ENCODE measurements at regions not wholly inside any gene's neighbourhood (a gene's known extent, or its start where the extent isn't known, plus 50 kb on each side); places are given as distances from the start of the nearest gene placed in this dataset.

GRCh38 chr3:152724270-152724669 is 110.7 kb upstream of the P2RY1 start:
- H3K27me3 ChIP-seq (ENCODE audit: insufficient read depth, low read length): no peaks in the 10 kb centered on the region
- H3K4me2 ChIP-seq (ENCODE audit: insufficient read depth, low read length): no peak overlapping the region
- no peak overlapping the region for H3K4me3 ChIP-seq (ENCODE audit: insufficient read depth, low read length)
- H3K4me1 ChIP-seq (ENCODE audit: insufficient read depth, low read length): no peaks in the 10 kb centered on the region
- DNase-seq (ENCODE audit: insufficient read length, low spot score, missing footprints): peak; percentile 76
- H3K27ac ChIP-seq (ENCODE audit: low read depth, low read length): no peak overlapping the region
- no peaks in the 10 kb centered on the region for H3K36me3 ChIP-seq (ENCODE audit: insufficient read depth, low read length)
- no peaks in the 10 kb centered on the region for H3K9me3 ChIP-seq (ENCODE audit: low read depth, low read length)
- no peak overlapping the region for H2AFZ ChIP-seq (ENCODE audit: low read length)
- no peaks in the 10 kb centered on the region for H4K20me1 ChIP-seq (ENCODE audit: insufficient read depth, low read length)
- no peaks in the 10 kb centered on the region for H3K79me2 ChIP-seq (ENCODE audit: insufficient read depth, low read length)
- TF ChIP-seq, protein P1, sequence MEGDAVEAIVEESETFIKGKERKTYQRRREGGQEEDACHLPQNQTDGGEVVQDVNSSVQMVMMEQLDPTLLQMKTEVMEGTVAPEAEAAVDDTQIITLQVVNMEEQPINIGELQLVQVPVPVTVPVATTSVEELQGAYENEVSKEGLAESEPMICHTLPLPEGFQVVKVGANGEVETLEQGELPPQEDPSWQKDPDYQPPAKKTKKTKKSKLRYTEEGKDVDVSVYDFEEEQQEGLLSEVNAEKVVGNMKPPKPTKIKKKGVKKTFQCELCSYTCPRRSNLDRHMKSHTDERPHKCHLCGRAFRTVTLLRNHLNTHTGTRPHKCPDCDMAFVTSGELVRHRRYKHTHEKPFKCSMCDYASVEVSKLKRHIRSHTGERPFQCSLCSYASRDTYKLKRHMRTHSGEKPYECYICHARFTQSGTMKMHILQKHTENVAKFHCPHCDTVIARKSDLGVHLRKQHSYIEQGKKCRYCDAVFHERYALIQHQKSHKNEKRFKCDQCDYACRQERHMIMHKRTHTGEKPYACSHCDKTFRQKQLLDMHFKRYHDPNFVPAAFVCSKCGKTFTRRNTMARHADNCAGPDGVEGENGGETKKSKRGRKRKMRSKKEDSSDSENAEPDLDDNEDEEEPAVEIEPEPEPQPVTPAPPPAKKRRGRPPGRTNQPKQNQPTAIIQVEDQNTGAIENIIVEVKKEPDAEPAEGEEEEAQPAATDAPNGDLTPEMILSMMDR (IDR thresholded peaks at IDR 0.05; ENCODE audit: extremely low read depth, low read depth, low read length): no peak

DNA sequence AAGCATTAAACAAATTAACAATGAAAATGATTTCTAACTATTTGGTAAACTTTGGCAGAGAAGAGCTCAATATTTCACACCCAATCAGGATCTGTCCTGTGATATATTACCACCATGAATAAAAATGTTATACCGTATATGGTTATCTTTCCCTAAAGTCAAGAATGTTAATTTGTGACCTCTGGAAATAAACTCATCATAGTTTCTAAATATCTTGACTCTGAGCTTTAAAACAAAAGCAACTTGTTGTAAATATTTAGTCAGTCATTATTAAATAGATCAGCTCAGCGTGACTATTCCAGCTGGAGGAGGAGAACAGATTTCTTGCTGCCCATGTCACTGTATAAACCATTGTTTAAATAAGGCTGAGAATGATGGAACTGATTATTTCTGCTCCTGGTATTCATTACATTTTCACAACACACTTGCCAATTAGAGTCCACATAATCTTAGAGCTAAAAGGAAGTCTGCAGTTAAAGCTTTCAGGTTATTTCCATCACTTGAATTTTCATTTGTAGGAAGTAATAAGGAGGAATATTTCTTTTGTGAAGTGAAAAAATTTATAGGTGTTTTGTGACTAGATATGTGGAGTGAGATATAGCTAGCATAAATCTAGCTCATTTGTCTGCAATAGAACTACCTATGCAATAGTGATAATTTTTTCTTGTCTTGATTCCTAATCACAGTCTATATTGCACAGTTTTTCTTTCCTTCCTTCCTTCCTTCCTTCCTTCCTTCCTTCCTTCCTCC is 106.5 kb upstream of the P2RY1 start:
- TF ChIP-seq, protein P1 (IDR thresholded peaks at IDR 0.05; ENCODE audit: extremely low read depth, low read depth, low read length): no peak
- Histone ChIP-seq H3K36me3 (ENCODE audit: insufficient read depth, low read length) (no peaks in the 10 kb centered on the region), H4K20me1 (ENCODE audit: insufficient read depth, low read length) (no peaks in the 10 kb centered on the region), H3K27ac (ENCODE audit: low read depth, low read length) (no peak overlapping the region), H3K4me2 (ENCODE audit: insufficient read depth, low read length) (no peak overlapping the region), H3K9me3 (ENCODE audit: low read depth, low read length) (no peaks in the 10 kb centered on the region), H3K4me3 (ENCODE audit: insufficient read depth, low read length) (no peak overlapping the region), H3K79me2 (ENCODE audit: insufficient read depth, low read length) (no peaks in the 10 kb centered on the region), H3K4me1 (ENCODE audit: insufficient read depth, low read length) (no peaks in the 10 kb centered on the region), H2AFZ (ENCODE audit: low read length) (no peak overlapping the region), H3K27me3 (ENCODE audit: insufficient read depth, low read length) (no peaks in the 10 kb centered on the region)
- DNase-seq (ENCODE audit: insufficient read length, low spot score, missing footprints): no peak

DNA sequence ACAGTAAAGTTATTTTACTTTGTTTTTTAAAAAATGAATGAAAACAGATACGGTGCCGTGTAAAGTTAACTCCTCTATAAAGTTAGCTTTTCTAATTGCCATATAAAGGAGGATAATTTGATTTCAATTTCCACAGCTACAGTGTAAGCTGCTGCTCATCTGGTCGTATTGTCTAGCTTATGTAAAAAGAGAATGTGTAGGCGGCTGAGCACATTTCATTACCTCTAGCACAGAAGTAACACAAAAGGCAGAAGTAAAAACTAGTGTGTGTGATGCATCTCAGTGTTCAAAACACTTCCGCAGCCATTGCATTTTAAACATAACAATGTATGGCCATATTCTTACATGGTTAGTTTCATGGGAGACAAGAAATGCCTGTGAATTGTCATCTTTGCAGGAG is 105.0 kb upstream of the P2RY1 start:
- TF ChIP-seq, protein P1 (IDR thresholded peaks at IDR 0.05; ENCODE audit: extremely low read depth, low read depth, low read length): no peak
- Histone ChIP-seq H3K79me2 (ENCODE audit: insufficient read depth, low read length) (no peaks in the 10 kb centered on the region), H3K36me3 (ENCODE audit: insufficient read depth, low read length) (no peaks in the 10 kb centered on the region), H2AFZ (ENCODE audit: low read length) (no peak overlapping the region), H3K27ac (ENCODE audit: low read depth, low read length) (no peak overlapping the region), H3K9me3 (ENCODE audit: low read depth, low read length) (no peaks in the 10 kb centered on the region), H3K27me3 (ENCODE audit: insufficient read depth, low read length) (no peaks in the 10 kb centered on the region), H3K4me3 (ENCODE audit: insufficient read depth, low read length) (no peak overlapping the region), H4K20me1 (ENCODE audit: insufficient read depth, low read length) (no peaks in the 10 kb centered on the region), H3K4me2 (ENCODE audit: insufficient read depth, low read length) (no peak overlapping the region), H3K4me1 (ENCODE audit: insufficient read depth, low read length) (no peaks in the 10 kb centered on the region)
- DNase-seq (ENCODE audit: insufficient read length, low spot score, missing footprints): no peak

DNA sequence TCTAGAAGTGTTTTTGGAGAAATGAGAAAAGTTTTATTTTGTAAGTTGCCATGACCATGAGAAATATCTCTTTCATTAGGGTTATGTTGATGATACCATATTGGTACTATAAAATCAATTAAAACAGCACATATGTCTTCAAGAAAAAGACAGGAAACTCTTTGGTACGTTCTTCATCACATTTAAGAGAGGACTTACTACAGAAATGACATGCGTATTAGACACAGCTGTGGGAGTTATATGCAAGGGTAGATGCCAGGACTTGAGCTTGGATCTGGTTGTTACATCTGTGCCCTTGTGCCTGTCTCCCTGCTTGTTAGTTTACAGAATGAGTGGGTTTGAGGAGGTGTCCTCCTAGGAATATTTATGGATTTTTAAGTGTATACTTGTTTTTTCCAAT is 103.4 kb upstream of the P2RY1 start:
- no peaks in the 10 kb centered on the region for H3K79me2 ChIP-seq (ENCODE audit: insufficient read depth, low read length)
- H3K4me1 ChIP-seq (ENCODE audit: insufficient read depth, low read length): no peaks in the 10 kb centered on the region
- H3K4me2 ChIP-seq (ENCODE audit: insufficient read depth, low read length): no peak overlapping the region
- no peaks in the 10 kb centered on the region for H3K36me3 ChIP-seq (ENCODE audit: insufficient read depth, low read length)
- no peaks in the 10 kb centered on the region for H3K27me3 ChIP-seq (ENCODE audit: insufficient read depth, low read length)
- no peaks in the 10 kb centered on the region for H3K9me3 ChIP-seq (ENCODE audit: low read depth, low read length)
- H2AFZ ChIP-seq (ENCODE audit: low read length): no peak overlapping the region
- no peak overlapping the region for H3K27ac ChIP-seq (ENCODE audit: low read depth, low read length)
- DNase-seq (ENCODE audit: insufficient read length, low spot score, missing footprints): no peak
- H3K4me3 ChIP-seq (ENCODE audit: insufficient read depth, low read length): no peak overlapping the region
- H4K20me1 ChIP-seq (ENCODE audit: insufficient read depth, low read length): no peaks in the 10 kb centered on the region
- TF ChIP-seq, protein P1 (IDR thresholded peaks at IDR 0.05; ENCODE audit: extremely low read depth, low read depth, low read length): no peak

Measured in osteoblast (primary cell).